ENCODE measurements at regions not wholly inside any gene's neighbourhood (a gene's known extent, or its start where the extent isn't known, plus 50 kb on each side); places are given as distances from the start of the nearest gene placed in this dataset.
A peak's percentile ranks its signal among the peaks of the same experiment; 100 is the strongest.

- no peak for DNase-seq (ENCODE audit: low read depth)
These were observed 50.0 kb upstream of the CLDN5 start for GRCh38 chr22:19574247-19574646.

GRCh38 chr22:19576460-19577421 is 52.5 kb upstream of the CLDN5 start:
- peak; percentile 69 for DNase-seq (ENCODE audit: low read depth)

GRCh38 chr22:19577422-19577966 is 53.3 kb upstream of the CLDN5 start:
- DNase-seq (ENCODE audit: low read depth): no peak

GRCh38 chr22:19578180-19579004 is 54.2 kb upstream of the CLDN5 start:
- no peak for DNase-seq (ENCODE audit: low read depth)

- no peak for DNase-seq (ENCODE audit: low read depth)
These were observed 55.1 kb upstream of the CLDN5 start for GRCh38 chr22:19579115-19579811.

GRCh38 chr22:19579880-19580279 is 55.7 kb upstream of the CLDN5 start:
- no peak for DNase-seq (ENCODE audit: low read depth)

- no peak for DNase-seq (ENCODE audit: low read depth)
These were observed 56.2 kb upstream of the CLDN5 start for GRCh38 chr22:19580291-19580890.

GRCh38 chr22:19582033-19582693 is 58.0 kb upstream of the CLDN5 start:
- no peak for DNase-seq (ENCODE audit: low read depth)

- DNase-seq (ENCODE audit: low read depth): no peak
These were observed 62.9 kb upstream of the CLDN5 start for GRCh38 chr22:19586922-19587684.

GRCh38 chr22:19590696-19591095 is 66.5 kb upstream of the CLDN5 start:
- DNase-seq (ENCODE audit: low read depth): no peak

GRCh38 chr22:19591568-19591967 is 67.4 kb upstream of the CLDN5 start:
- no peak for DNase-seq (ENCODE audit: low read depth)

- DNase-seq (ENCODE audit: low read depth): no peak
These were observed 68.3 kb upstream of the CLDN5 start for GRCh38 chr22:19592464-19592863.

GRCh38 chr22:19593991-19594569 is 69.9 kb upstream of the CLDN5 start:
- DNase-seq (ENCODE audit: low read depth): no peak

GRCh38 chr22:19595532-19595931 is 71.3 kb upstream of the CLDN5 start:
- no peak for DNase-seq (ENCODE audit: low read depth)

- no peak for DNase-seq (ENCODE audit: low read depth)
These were observed 72.6 kb upstream of the CLDN5 start for GRCh38 chr22:19596680-19597398.

- DNase-seq (ENCODE audit: low read depth): no peak
These were observed 73.2 kb upstream of the CLDN5 start for GRCh38 chr22:19597399-19597735.

GRCh38 chr22:19598054-19598855 is 74.0 kb upstream of the CLDN5 start:
- peak; percentile 41 for DNase-seq (ENCODE audit: low read depth)

- DNase-seq (ENCODE audit: low read depth): no peak
These were observed 74.8 kb upstream of the CLDN5 start for GRCh38 chr22:19599004-19599403.

Measured in LHCN-M2 (cell line).